Activated CD4-positive, alpha-beta T cell treated with anti-CD3 and anti-CD28 coated beads for 36 hours (primary cell): ENCODE measurements at regions not wholly inside any gene's neighbourhood (a gene's known extent, or its start where the extent isn't known, plus 50 kb on each side); places are given as distances from the start of the nearest gene placed in this dataset.

Experiments used
- ATAC-seq: fragments of 200-7000 bp; cut with Tn5 transposase; one replicate; pipeline ENCODE4 v1.10.0; 2021; ENCODE audit warnings: mild to moderate bottlenecking, moderate library complexity
- CTCF ChIA-PET: fragments of 350-600 bp; sonication (Branson Sonifier 250); formaldehyde crosslinking; loops from one replicate; lab custom pipeline; 2021; ENCODE audit warnings: antibody characterized with exemption; lab: Charles Lee
- POLR2A ChIA-PET: fragments of 350-600 bp; sonication (Branson Sonifier 250); formaldehyde crosslinking; loops from one replicate; lab custom pipeline; 2021; ENCODE audit warnings: antibody characterized with exemption, inconsistent platforms; lab: Charles Lee
- DNase-seq: peaks from one replicate; pipeline ENCODE4 v3.0.0-alpha.2; 2020
- H3K27ac Mint-ChIP-seq: one replicate; pipeline ENCODE4 v1.8.0; 2021; ENCODE audit warnings: mixed read lengths
- H3K27me3 Mint-ChIP-seq: one replicate; pipeline ENCODE4 v1.8.0; 2021; ENCODE audit warnings: mixed read lengths
- H3K36me3 Mint-ChIP-seq: one replicate; pipeline ENCODE4 v1.8.0; 2021; ENCODE audit warnings: low read depth, mixed read lengths
- H3K4me1 Mint-ChIP-seq: one replicate; pipeline ENCODE4 v1.8.0; 2021; ENCODE audit warnings: mixed read lengths
- H3K4me3 Mint-ChIP-seq: one replicate; pipeline ENCODE4 v1.8.0; 2021; ENCODE audit warnings: mild to moderate bottlenecking, moderate library complexity, mixed read lengths
- H3K9me3 Mint-ChIP-seq: one replicate; pipeline ENCODE4 v1.8.0; 2021; ENCODE audit warnings: low read depth, mixed read lengths
- intact Hi-C, 2 experiments: fragments of 100-400 bp; cut with DNase I in 1 of 2; cut with micrococcal nuclease in 1 of 2; formaldehyde crosslinking; loops; one replicate each; pipeline versions ENCODE4 v1.14.2 to v1.15.1; 2022 to 2024; cut with DNase I, micrococcal nuclease

DNA sequence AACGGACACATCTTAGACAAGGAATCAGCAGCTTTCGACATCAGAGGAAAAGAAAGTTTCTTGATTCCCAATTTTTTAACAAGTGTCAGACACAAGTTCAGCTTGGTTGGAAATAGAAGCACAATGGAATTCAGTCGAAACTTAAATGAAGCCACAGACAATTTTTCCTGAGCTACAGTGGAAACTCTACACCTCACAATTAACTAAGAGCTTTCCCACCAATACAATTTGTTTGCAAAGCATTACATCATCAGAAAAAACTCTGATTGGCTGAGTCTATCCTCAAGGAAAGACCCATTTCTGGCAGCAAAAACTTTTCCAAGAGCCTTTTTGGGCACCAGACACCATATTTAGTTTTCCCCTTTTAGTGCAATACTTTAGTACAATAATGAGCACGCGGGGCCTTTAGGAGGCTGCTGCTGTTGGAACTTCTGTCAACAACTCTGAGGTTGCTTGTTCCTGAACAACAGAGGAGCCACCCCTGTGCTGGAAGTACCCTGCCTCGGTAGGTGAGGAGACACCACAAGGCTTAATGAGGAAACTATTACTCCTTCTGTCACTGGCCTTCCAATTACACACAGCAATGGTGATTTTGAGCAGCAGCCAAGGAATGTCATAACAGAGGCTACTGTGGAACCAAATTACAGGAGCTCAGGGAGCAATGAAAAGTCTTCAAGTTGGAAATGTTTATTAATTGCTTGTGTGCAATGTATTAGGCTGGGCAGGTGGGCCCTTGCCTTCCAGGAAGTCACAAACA lies 61.9 kb upstream of the BARX2 start:
- Mint-ChIP-seq H3K4me3 (no peak overlapping the region), H3K36me3 (no peaks in the 10 kb centered on the region), H3K27ac (no peak overlapping the region), H3K27me3 (no peaks in the 10 kb centered on the region), H3K9me3 (peaks cover 2% of the 10 kb centered on the region), H3K4me1 (peaks cover 5% of the 10 kb centered on the region)
- POLR2A ChIA-PET = no interaction called here
- no peak for ATAC-seq
- DNase-seq = no peak
- intact Hi-C loops = no loop called here
- CTCF ChIA-PET = interaction anchor here (1.0 to 1.1 kb wide), 3 partner anchors 14 to 18 kb away, joined by 3 read pairs; no protein-coding TSS in a partner anchor

DNA sequence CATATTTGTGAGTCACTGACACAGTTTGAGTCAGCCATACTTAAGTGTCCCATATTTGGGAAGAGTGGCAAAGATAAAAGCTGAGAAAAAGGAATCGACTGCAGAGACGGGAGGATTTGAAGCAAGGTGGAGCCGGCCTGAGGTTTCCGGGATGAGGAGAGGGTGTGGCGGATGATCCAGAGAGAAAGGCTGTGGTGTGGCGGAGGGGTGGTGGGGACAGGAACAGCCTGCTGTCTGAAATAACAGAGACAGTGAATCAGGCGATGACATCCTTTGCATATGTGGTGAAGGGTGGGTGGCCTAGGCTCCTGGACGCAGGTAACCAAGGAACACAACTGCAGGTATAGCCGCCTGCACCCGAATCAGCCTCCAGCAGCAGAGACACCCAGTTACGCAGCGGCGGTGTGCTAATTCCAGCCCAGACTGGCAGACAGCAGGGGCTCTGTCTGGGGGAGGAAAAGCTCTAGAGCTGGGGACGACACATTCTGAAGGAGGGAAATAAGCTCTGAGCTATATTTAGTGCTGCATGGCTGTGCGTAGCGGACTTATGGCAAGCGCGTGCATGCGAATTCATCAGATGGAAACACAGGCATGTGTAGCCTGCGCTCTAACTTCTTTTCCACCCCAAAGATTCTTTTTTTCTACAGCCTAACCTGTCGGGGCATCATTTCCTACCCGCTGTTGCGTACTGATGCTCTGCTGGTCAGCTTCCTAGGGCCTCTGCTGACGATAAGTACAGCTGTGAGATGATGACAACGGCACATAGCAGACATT lies 62.7 kb upstream of the BARX2 start:
- H3K9me3 Mint-ChIP-seq = peaks cover 2% of the 10 kb centered on the region
- no peaks in the 10 kb centered on the region for H3K27me3 Mint-ChIP-seq
- DNase-seq (no peak), ATAC-seq (no peak)
- ChIA-PET POLR2A (no interaction called here), CTCF (interaction anchor here (1.0 to 1.1 kb wide), 3 partner anchors 15 to 19 kb away, joined by 3 read pairs; no protein-coding TSS in a partner anchor)
- intact Hi-C loops = no loop called here
- H3K36me3 Mint-ChIP-seq = no peaks in the 10 kb centered on the region
- no peak overlapping the region for H3K27ac Mint-ChIP-seq
- peaks cover 5% of the 10 kb centered on the region for H3K4me1 Mint-ChIP-seq
- no peak overlapping the region for H3K4me3 Mint-ChIP-seq

DNA sequence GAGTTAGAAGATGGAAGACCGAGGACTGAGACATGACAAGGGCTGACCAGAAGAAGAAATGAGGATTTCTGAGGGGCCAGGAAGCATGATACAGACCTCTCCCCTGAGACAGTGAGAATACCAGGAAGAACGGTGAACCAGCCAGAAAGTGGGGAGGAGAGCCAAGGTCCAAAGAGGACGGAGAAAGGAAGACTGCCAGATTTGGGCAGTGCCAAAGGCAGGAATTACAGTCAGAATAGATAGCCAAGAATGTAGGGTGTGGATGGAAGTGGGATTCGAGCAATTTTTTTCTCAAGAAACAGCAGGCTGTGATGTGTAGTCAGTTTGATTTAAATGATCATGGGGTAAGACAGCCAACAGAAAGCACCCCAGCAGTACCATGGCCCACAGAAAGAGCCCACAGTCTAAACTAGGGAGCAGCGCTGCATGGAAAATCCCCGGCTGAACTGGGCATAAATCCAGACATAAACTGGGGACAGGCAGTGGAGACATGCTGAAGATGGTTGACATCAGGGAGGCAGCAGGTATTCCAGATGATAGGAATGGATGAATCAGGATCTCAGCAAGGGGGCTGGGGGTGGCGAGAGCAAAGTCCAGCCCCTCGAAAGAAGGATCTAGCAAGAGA lies 67.3 kb upstream of the BARX2 start:
- ChIA-PET POLR2A (no interaction called here), CTCF (no interaction called here)
- H3K9me3 Mint-ChIP-seq = peaks cover 2% of the 10 kb centered on the region
- DNase-seq = no peak
- no peaks in the 10 kb centered on the region for H3K4me1 Mint-ChIP-seq
- no peak for ATAC-seq
- intact Hi-C loops = no loop called here
- H3K27me3 Mint-ChIP-seq = peaks cover 3% of the 10 kb centered on the region
- H3K36me3 Mint-ChIP-seq = no peaks in the 10 kb centered on the region
- H3K27ac Mint-ChIP-seq = no peak overlapping the region
- no peak overlapping the region for H3K4me3 Mint-ChIP-seq

DNA sequence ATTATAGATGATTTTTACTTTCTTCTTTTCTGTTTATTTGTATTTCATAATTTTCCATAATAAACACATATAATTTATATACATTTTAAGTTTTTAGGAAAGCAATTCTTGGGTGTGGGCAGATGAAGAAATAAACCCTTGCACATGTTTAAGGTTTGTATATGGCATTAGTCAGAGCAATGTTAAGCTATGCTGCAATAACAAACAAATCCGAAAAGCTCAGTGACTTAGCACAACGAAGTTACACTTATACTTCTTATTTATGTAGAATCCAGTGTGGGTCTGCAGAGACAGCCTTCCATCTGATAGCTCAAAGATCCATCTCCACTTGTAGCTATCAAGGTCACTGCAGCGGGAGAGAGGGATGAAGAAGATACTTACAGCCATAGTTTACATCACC lies 68.5 kb upstream of the BARX2 start:
- no peaks in the 10 kb centered on the region for H3K4me1 Mint-ChIP-seq
- peaks cover 6% of the 10 kb centered on the region for H3K27me3 Mint-ChIP-seq
- H3K4me3 Mint-ChIP-seq = no peak overlapping the region
- POLR2A ChIA-PET = no interaction called here
- H3K27ac Mint-ChIP-seq = no peak overlapping the region
- DNase-seq (no peak), ATAC-seq (no peak)
- CTCF ChIA-PET = no interaction called here
- peaks cover 2% of the 10 kb centered on the region for H3K9me3 Mint-ChIP-seq
- intact Hi-C loops = no loop called here
- H3K36me3 Mint-ChIP-seq = no peaks in the 10 kb centered on the region

DNA sequence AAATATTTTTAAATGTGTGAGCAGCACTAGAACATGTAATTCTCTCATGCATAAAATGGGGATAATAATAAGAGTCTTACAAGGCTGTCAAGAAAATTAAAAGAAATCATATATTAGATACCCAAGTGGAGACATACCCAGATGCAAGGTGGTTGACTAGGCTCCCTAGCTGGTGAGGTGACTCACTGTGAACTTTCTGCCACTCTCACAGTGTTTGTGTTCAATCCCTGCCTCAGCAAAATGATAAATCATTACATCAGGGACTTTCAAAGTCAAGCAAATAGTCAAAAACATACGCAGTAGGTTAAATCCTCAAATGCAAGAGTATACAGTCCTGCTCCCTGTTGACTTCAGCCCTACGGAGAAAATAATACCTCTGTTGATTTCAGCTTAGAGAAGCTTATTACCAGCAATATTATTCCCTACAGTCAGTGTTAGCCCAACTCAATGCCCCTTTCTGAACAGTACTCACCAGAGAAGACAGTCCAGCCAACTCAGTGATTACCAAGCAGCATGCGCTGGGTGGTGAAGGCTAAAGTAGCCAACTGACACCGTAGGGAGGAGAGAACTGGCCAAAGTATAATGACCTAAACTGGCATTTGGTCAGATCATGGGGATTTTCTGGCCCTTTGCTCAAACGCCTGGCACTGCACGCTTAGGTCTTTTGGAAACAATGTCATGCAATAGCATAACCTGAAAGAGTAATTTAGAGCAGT lies 73.1 kb upstream of the BARX2 start:
- H3K9me3 Mint-ChIP-seq = no peaks in the 10 kb centered on the region
- no peak for DNase-seq
- peaks cover 15% of the 10 kb centered on the region for H3K27me3 Mint-ChIP-seq
- ATAC-seq = peak; percentile 62
- intact Hi-C loops = no loop called here
- no peak overlapping the region for H3K4me3 Mint-ChIP-seq
- ChIA-PET POLR2A (no interaction called here), CTCF (interaction anchor here (0.9 to 1.0 kb wide), 3 partner anchors 12 to 184 kb away, joined by 3 to 4 read pairs (median 3); no protein-coding TSS in a partner anchor)
- H3K36me3 Mint-ChIP-seq = no peaks in the 10 kb centered on the region
- H3K27ac Mint-ChIP-seq = no peak overlapping the region
- H3K4me1 Mint-ChIP-seq = peaks cover 19% of the 10 kb centered on the region

DNA sequence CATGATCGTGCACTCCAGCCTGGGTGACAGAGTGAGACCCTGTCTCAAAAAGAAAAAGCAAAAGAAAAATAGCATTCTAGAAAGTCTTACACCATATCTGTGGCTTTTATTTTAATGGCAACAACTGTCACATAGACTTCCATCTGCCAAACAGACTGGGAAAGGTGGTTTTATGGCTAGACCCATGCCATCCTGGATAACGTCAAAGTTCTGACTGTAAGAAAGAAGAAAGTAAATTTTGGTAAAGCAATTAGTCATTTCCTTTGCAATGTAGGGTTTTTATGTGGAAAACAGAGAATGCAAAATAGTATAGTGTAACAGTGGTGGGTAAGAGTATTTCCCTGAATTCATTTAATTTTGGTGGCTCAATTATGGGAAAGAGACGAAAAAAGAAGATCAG lies 75.5 kb upstream of the BARX2 start:
- Mint-ChIP-seq H3K4me3 (no peak overlapping the region), H3K4me1 (peaks cover 23% of the 10 kb centered on the region), H3K27me3 (peaks cover 13% of the 10 kb centered on the region), H3K27ac (no peak overlapping the region), H3K9me3 (no peaks in the 10 kb centered on the region), H3K36me3 (no peaks in the 10 kb centered on the region)
- ChIA-PET POLR2A (no interaction called here), CTCF (no interaction called here)
- DNase-seq (no peak), ATAC-seq (peak; percentile 76)
- intact Hi-C loops = no loop called here

DNA sequence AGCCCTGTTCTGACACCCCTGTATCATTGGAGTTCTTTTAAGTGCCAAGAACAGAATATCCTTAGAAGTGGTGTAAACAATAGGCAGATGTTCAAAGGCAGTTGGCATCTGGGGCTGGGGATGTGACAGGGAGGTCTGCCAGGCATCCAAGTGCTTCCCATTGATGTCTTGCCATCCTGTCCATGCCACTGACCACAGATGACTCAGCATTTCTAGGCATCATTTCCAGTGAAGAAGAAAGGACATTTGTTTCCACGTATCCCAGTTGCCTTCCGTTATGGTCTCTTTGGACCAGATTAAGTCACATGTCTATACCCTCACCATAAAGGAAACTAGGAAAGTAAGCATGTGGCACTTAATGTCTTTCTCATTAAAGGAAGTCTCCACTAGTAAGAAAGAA lies 76.7 kb upstream of the BARX2 start:
- DNase-seq = no peak
- no peak for ATAC-seq
- POLR2A ChIA-PET = no interaction called here
- H3K9me3 Mint-ChIP-seq = no peaks in the 10 kb centered on the region
- intact Hi-C loops = no loop called here
- CTCF ChIA-PET = no interaction called here
- no peaks in the 10 kb centered on the region for H3K36me3 Mint-ChIP-seq
- H3K27me3 Mint-ChIP-seq = peaks cover 12% of the 10 kb centered on the region
- H3K4me3 Mint-ChIP-seq = no peak overlapping the region
- H3K4me1 Mint-ChIP-seq = peaks cover 23% of the 10 kb centered on the region
- H3K27ac Mint-ChIP-seq = no peak overlapping the region

DNA sequence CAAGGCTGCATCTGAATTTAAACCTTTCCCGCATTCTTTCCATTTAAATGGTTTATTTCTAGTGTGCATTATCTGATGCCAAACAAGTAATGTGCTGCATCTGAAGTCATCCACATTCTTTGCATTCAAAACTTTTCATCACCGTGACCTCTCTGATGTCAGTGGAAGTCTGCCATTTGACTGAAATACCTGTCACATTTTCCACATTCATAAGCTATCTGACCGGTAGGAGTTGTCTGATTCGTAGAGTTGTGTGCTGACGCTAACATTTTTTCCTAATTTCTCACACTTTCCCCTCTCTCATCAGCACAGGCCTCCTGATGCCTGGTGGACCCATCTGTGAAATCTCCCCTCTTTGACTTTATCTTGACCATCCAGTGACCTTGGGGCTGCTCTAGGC lies 79.9 kb upstream of the BARX2 start:
- peaks cover 20% of the 10 kb centered on the region for H3K4me1 Mint-ChIP-seq
- intact Hi-C loops = no loop called here
- no peak overlapping the region for H3K27ac Mint-ChIP-seq
- DNase-seq = no peak
- H3K27me3 Mint-ChIP-seq = peaks cover 9% of the 10 kb centered on the region
- H3K36me3 Mint-ChIP-seq = no peaks in the 10 kb centered on the region
- ChIA-PET CTCF (no interaction called here), POLR2A (no interaction called here)
- ATAC-seq = peak; percentile 27
- H3K9me3 Mint-ChIP-seq = no peaks in the 10 kb centered on the region
- no peak overlapping the region for H3K4me3 Mint-ChIP-seq

DNA sequence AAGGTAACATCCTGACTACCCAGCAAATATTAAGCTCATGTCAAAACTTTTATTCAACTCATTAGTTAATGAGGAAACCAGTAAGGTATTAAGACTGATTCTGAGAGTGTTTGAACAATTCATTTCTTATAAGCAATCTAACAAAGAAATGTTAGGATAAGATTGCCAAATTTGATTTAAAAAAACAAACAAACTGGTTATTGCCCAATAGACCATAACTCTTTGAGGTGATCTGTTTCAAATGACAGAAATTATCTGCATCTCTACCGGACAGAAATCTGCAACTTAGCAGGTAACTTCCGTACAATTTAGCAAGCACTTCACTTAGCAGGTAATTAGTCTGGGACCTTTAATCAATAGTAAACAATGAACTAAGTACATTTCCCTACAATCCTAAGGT lies 82.9 kb upstream of the BARX2 start:
- ChIA-PET CTCF (no interaction called here), POLR2A (no interaction called here)
- Mint-ChIP-seq H3K36me3 (no peaks in the 10 kb centered on the region), H3K27ac (no peak overlapping the region), H3K27me3 (peaks cover 15% of the 10 kb centered on the region), H3K4me3 (no peak overlapping the region), H3K4me1 (peaks cover 4% of the 10 kb centered on the region), H3K9me3 (no peaks in the 10 kb centered on the region)
- intact Hi-C loops = no loop called here
- no peak for ATAC-seq
- no peak for DNase-seq

DNA sequence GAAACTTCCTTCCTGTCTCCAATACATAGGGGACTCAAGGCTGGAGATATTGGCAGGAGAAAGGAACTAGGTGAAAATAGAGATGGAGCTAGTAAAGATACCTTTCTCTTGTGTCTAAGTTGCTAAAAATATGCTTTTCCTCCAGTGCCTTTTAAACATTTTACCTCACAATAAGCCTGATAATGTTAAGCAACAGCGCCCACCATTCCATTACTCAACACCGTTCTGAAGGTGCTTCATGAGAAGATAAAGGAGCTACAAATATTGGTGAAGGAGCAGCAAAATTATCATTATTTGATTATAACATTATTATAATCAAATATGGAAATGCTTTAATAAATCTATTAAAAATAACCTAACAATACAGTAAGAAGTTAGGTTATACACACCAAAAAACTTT lies 83.6 kb upstream of the BARX2 start:
- CTCF ChIA-PET = no interaction called here
- no peak for DNase-seq

DNA sequence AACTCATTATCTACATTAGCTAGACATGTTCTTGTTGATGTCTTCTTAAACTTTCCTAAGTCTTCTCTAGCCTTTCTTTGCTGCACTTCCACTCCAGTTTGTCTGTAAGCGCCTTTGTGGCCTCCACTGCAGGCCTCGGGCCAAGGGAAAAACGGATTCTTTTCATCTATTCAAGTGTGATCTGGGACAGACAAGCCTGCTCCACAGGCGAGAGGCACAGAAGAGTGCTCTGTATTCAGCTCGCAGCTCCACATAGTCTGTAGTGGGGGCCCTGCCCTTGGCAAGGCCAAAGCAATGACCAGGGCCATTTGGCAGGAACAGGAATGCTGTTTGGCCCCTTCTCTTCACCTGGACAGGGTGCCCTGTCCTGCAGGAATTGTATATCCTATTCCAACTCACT lies 84.1 kb upstream of the BARX2 start:
- no peak overlapping the region for H3K27ac Mint-ChIP-seq
- no peak for DNase-seq
- ATAC-seq = no peak
- CTCF ChIA-PET = interaction anchor here (1.0 kb wide), 1 partner anchor 11 kb away, joined by 4 read pairs; no protein-coding TSS in a partner anchor
- H3K36me3 Mint-ChIP-seq = no peaks in the 10 kb centered on the region
- H3K9me3 Mint-ChIP-seq = no peaks in the 10 kb centered on the region
- intact Hi-C loops = no loop called here
- peaks cover 15% of the 10 kb centered on the region for H3K27me3 Mint-ChIP-seq
- POLR2A ChIA-PET = interaction anchor here (0.7 kb wide), 1 partner anchor 45 kb away, joined by 3 read pairs; no protein-coding TSS in a partner anchor
- peaks cover 4% of the 10 kb centered on the region for H3K4me1 Mint-ChIP-seq
- H3K4me3 Mint-ChIP-seq = no peak overlapping the region

More for the DNA sequence above, 83.6 kb upstream of the BARX2 start:
- Mint-ChIP-seq H3K4me1 (peaks cover 4% of the 10 kb centered on the region), H3K9me3 (no peaks in the 10 kb centered on the region), H3K4me3 (no peak overlapping the region), H3K27me3 (peaks cover 15% of the 10 kb centered on the region), H3K27ac (no peak overlapping the region), H3K36me3 (no peaks in the 10 kb centered on the region)
- intact Hi-C loops = no loop called here
- POLR2A ChIA-PET = interaction anchor here (0.7 kb wide), 1 partner anchor 46 kb away, joined by 3 read pairs; no protein-coding TSS in a partner anchor
- ATAC-seq = no peak
